ENCODE measurements at regions not wholly inside any gene's neighbourhood (a gene's known extent, or its start where the extent isn't known, plus 50 kb on each side); places are given as distances from the start of the nearest gene placed in this dataset.
"Not testable (repeated sequence)": the region's sequence is repeated elsewhere in the genome, so short reads cannot be mapped to it uniquely, and the experiment has no call there.

GRCh38 chr10:35817109-35817508 lies 175.0 kb upstream of the FZD8 start:
- not testable (repeated sequence) for DNase-seq

DNA sequence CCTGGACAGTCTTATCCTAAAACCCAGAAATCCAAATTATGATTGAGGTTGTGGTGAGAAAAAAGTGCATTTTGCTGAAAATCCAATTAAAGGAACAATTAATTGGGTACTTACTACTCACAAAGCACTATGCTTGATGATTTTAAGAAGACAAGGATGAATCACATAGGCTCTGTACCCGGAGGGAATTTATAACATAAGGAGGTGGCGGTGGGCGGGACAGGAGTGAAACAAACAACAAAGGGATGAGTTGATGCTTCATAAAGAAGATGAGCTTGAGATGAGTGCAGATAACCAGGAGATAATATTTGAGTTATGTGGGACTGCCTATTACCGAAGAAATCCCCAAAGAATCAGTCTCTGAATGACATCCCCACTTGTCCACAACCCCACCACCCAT lies 171.1 kb upstream of the FZD8 start:
- DNase-seq: no peak

DNA sequence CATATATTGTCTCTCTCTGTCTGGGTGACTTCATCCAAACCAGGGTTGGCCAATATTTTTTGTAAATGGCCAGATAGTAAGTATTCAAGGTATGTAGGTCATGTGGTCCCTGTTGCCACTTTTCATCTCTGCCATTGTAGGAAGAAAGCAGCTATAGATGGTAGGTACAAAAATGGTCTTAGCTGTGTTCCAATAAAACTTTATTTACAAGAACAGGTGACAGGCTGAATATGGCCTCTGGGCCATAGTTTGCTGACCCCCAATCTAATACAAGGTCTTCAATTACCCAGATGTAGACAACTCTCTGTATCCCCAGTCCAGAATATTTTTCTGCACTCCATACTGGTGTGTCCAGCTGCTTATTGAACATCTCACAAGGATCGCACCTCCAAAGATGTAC lies 166.2 kb upstream of the FZD8 start:
- no peak for DNase-seq

DNA sequence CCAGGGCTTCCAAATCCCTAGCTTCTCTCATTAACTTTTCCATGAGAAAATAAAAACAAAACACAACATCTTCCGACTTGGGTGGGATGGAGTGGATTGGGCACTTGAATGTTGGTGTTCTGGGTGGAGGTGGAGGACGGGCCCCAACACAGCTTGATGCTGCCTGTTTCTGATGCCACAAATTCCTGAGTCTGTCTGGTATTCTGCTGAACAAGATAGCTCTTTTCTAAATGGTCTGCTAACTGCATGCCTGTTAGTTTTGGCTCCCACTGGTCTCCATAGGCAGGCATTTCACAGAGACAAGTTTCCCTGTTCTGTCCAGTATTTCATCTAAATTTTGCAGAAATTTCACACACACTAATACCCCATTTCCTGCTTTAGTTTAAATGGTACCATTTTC lies 160.9 kb upstream of the FZD8 start:
- no peak for DNase-seq

DNA sequence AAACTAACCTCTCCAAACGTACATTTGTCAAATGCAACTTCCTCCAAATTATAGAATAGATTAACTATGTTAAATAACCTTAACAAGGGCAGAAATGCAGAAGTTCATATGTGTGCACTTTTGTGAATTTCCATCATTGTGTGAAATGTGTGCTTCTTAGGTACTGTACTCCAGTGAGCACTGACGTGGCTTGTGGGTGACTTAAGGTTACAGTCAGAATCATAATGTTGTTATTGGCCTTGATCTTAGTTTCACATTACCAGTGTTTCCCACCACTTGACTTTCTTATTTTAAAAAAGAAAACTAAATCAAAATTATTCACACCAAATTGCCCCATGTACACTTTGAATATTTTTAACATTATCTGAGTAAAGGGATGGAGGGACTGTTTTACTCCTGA lies 155.1 kb upstream of the FZD8 start:
- no peak for DNase-seq

DNA sequence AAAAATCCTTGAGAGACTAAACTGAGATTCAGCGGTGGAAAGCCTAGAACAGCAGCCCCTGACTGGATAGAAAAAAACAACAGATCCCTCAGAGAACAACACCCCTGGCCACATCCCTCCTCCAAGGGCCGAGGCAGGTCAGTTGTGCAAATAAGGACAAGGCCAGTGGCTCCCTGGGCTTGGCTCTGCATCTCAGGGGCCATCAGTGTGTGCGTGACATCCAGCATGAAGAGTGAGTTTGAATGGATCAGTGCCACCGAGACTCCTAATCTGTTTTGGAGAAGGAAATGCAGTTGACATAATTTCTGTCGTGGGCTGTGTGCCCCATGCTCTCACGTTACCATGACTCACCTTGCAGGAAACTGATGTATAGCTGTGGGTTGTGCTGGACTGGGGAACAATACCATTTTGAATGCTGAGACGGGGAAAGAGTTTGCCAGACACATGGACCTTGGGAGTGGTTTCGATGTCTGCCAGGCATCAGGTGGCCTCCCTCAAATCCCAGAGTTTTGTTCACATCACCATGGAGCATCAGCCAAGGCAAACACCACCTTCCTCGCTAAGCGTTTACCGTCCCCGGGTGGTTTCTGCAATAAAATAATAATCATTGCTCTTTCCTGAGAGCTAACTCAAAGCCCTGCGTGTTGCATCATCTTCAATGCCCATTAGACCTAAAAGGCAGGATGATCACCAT lies 153.2 kb upstream of the FZD8 start:
- DNase-seq: peak; percentile 31

DNA sequence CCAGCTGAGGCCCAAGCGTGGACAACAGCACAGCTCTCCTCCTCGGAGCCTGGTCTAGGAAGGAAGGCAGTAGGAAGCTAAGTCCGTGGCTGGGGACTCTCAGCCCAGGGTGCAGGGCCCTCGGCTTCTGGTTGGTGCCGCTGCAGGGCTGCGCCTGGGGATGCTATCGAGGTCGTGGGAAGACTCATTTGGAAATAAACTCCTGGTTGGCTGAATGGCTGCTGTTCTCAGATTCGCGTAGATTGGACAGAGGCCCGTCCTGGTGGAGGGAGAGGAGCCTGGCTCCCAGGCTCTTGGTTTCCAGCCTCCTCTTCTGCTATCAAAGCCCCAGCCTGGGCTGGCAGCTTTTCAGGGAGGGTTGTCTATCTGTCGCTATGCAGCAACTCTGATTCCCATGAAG lies 152.6 kb upstream of the FZD8 start:
- DNase-seq: no peak

- DNase-seq: no peak
These were observed 150.2 kb upstream of the FZD8 start for GRCh38 chr10:35792291-35792690.

GRCh38 chr10:35789996-35790395 lies 147.9 kb upstream of the FZD8 start:
- no peak for DNase-seq

DNA sequence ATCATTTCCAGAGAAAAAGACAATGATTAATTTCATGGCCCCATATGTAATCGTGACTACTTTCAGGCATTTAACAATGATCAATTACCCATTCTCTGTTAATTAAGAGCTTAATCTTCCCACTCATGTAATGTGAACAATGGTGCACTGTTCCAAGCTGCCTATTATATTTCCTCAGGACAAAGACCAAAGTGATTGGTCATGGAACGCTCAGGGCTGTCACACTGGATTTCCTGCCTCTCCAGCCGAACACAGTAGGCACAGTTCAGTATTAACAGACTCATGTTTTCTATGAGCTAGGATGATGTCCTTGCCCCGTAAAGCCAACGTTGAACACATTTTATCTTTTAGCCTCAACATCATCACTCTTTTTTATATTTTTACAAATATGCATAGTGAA lies 142.7 kb upstream of the FZD8 start:
- no peak for DNase-seq

- DNase-seq: no peak
These were observed 141.3 kb upstream of the FZD8 start for GRCh38 chr10:35783305-35783838.

- DNase-seq: no peak
These were observed 139.5 kb upstream of the FZD8 start for GRCh38 chr10:35781643-35782035.

DNA sequence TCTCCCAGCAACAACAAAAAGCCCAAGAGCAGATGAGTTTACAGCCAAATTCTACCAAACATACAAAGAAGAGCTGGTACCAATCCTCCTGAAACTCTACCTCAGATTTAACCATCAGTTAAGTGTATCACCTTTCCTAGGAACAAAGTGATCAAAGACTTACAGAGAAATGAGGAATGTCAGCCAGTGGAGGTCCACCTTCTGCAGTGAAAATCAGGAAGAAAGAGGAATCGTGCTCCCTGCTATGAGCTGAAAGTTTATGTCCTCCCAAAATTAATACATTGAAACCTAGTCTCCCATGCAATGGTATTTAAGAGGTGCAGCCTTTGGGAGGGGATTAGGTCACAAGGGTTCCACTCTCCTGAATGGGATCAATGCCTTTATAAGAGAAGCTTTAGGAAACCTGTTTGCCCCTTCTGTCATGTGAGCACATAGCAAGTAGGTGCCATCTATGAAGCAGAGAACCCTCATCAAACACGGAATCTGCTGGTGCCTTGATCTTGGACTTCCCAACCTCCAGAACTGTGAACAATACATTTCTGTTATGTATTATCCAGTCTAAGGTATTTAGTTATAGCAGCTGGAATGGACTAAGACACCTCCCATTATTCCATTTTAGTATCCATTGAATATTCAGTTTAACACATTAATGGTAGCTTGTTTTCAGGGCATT lies 139.0 kb upstream of the FZD8 start:
- DNase-seq: no peak

GRCh38 chr10:35778306-35778705 lies 136.2 kb upstream of the FZD8 start:
- DNase-seq: no peak

- not testable (repeated sequence) for DNase-seq
These were observed 134.5 kb upstream of the FZD8 start for GRCh38 chr10:35776557-35776956.

GRCh38 chr10:35774109-35774508 lies 132.0 kb upstream of the FZD8 start:
- no peak for DNase-seq

- no peak for DNase-seq
These were observed 128.8 kb upstream of the FZD8 start for GRCh38 chr10:35770817-35771355.

- DNase-seq: no peak
These were observed 127.7 kb upstream of the FZD8 start for GRCh38 chr10:35769795-35770194.

DNA sequence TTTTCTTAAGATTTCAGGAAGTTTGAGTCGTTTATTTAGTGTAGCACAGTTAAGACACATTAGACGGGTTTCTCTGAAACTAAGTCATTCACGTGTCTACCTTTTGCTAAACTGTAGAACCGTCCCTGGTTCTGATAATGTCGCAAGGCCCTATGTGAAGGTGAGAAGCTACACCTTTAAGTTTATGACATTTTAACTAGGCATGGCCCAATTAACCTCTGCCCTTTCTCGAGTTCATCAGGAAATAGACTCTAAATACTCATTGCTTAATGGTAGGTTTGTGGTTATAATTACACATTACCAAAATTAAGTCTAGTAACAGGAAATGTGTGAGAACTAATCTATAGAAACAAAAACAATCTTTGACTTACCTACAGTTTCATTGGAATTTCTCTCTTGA lies 126.6 kb upstream of the FZD8 start:
- no peak for DNase-seq

GRCh38 chr10:35768011-35768410 lies 125.9 kb upstream of the FZD8 start:
- no peak for DNase-seq

DNA sequence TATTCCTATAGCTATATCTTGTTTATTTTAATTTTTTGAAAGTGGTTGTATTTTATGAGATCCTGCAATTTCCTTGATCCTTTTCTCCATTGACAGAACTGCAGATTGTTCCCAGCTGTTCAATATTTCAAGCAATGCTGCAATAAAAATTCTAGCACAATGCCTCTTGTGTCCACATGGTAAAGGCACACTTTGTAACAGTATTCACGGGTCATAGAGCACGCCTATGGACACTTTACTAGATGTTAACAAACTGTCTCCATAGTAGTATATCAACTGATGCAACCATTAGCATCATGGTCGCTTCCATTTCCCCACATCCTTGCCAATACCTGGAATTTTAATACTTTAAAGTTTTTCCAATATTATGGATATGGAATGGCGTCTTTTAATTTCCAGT lies 123.9 kb upstream of the FZD8 start:
- no peak for DNase-seq

DNA sequence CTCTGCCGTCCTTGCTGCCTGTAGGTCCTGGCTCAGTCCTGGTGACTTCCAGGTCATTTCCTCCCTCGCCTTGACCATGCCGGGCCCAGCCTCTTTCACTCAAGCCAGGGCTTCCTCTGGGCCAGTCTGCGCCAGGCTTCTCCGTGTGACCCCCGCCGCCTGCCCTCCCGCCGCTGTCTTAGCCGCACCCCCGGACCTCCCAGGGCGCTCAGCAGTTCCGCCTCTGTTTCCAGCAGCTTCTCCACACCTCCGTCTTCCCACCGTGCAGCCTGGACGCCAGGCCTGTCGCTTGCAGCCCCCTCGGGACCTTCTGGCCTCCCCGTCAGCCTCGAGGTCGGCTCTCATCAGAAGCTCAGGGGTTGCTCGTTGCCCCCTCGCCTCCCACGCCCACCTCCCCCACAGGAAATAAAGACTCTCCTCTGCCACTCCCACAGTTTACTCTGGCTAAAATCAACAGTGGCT lies 123.0 kb upstream of the FZD8 start:
- no peak for DNase-seq

GRCh38 chr10:35762311-35763030 lies 120.4 kb upstream of the FZD8 start:
- DNase-seq: no peak

DNA sequence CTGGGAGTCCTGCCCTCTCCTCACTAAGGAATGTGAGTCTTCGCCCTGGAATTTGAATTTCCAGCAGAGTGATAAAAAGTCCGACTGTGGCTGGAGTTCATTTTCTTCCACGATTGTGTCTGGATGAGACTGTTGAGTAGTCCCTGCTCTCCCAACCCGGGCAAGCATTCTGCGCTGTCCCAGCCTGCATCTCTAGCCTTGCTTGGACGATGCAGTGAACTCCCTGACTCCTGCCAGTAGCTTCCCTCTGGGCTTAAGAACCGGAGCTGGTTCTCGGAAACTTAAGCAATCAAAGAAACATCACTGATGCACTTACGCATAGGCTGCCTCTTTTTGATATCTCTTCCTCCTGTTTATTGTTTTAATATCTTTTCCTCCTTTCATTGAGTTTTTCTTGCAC lies 116.0 kb upstream of the FZD8 start:
- no peak for DNase-seq
